GM21423 (cell line): ENCODE measurements at regions not wholly inside any gene's neighbourhood (a gene's known extent, or its start where the extent isn't known, plus 50 kb on each side); places are given as distances from the start of the nearest gene placed in this dataset.

ENCODE experiments used
- ATAC-seq: cut with Tn5 transposase; IDR thresholded peaks from one replicate; pipeline ENCODE4 v1.9.1; 2021; ENCODE audit warnings: mild to moderate bottlenecking, moderate library complexity; ENCODE audit not compliant: unreplicated experiment

- no peak for ATAC-seq
Measured at GRCh38 chr13:99053636-99054233, 75.9 kb upstream of the DOCK9 start.

GRCh38 chr13:99055281-99055680 is 77.4 kb upstream of the DOCK9 start:
- no peak for ATAC-seq

GRCh38 chr13:99055735-99056134 is 77.9 kb upstream of the DOCK9 start:
- no peak for ATAC-seq

- no peak for ATAC-seq
Measured at GRCh38 chr13:99056381-99057014, 78.6 kb upstream of the DOCK9 start.

- ATAC-seq, result no peak
Measured at GRCh38 chr13:99057310-99057975, 79.6 kb upstream of the DOCK9 start.

GRCh38 chr13:99058527-99059495 is 80.9 kb upstream of the DOCK9 start:
- no peak for ATAC-seq

GRCh38 chr13:99059498-99060075 is 81.7 kb upstream of the DOCK9 start:
- ATAC-seq, result no peak

- ATAC-seq, result no peak
Measured at GRCh38 chr13:99061411-99061810, 83.5 kb upstream of the DOCK9 start.

- no peak for ATAC-seq
Measured at GRCh38 chr13:99062593-99062992, 84.7 kb upstream of the DOCK9 start.

GRCh38 chr13:99063178-99063577 is 85.3 kb upstream of the DOCK9 start:
- no peak for ATAC-seq

- peak; percentile 56 for ATAC-seq
Measured at GRCh38 chr13:99063952-99064351, 86.1 kb upstream of the DOCK9 start.

- ATAC-seq, result no peak
Measured at GRCh38 chr13:99064624-99065234, 86.9 kb upstream of the DOCK9 start.

- no peak for ATAC-seq
Measured at GRCh38 chr13:99065235-99066015, 87.6 kb upstream of the DOCK9 start.

- no peak for ATAC-seq
Measured at GRCh38 chr13:99066219-99066618, 88.4 kb upstream of the DOCK9 start.

GRCh38 chr13:99067159-99067985 is 89.5 kb upstream of the DOCK9 start:
- ATAC-seq, result no peak

GRCh38 chr13:99071211-99071610 is 93.3 kb upstream of the DOCK9 start:
- no peak for ATAC-seq

- no peak for ATAC-seq
Measured at GRCh38 chr13:99071666-99072065, 93.8 kb upstream of the DOCK9 start.

GRCh38 chr13:99072356-99072755 is 94.5 kb upstream of the DOCK9 start:
- no peak for ATAC-seq

- no peak for ATAC-seq
Measured at GRCh38 chr13:99072941-99073340, 95.1 kb upstream of the DOCK9 start.
